K562 (cell line): ENCODE measurements at regions not wholly inside any gene's neighbourhood (a gene's known extent, or its start where the extent isn't known, plus 50 kb on each side); places are given as distances from the start of the nearest gene placed in this dataset.
A peak's percentile ranks its signal among the peaks of the same experiment; 100 is the strongest.

ENCODE experiments used
- ATAC-seq: fragments of 200-7000 bp; cut with Tn5 transposase; 3 replicates; pipeline ENCODE4 v1.9.1; 2020; ENCODE audit warnings: moderate library complexity
- BruUV-seq: library from RNA; stranded (reverse); fragments of 400-500 nt; replicated peaks from 2 replicates; lab custom pipeline; 2021; lab: Mats Ljungman, UMichigan
- CTCF ChIA-PET: fragments of 300-600 bp; formaldehyde crosslinking; extraction: SDS; loops from one replicate; lab custom pipeline; 2021; ENCODE audit warnings: low intra/inter-chr PET ratio; lab: Yijun Ruan, JAX
- POLR2A ChIA-PET: fragments of 300-600, 350-650 bp; sonication (Branson Sonifier 250); formaldehyde crosslinking; extraction: SDS; loops from one replicate; lab custom pipeline; 2021; ENCODE audit warnings: antibody characterized with exemption, inconsistent platforms; lab: Yijun Ruan, JAX
- DNase-seq, 4 experiments: peaks; one replicate each; pipeline versions ENCODE4 v3.0.0 to v3.0.0-alpha.2; 2011 to 2018; ENCODE audit warnings: low spot score in 3 of 4, mixed read lengths in 3 of 4; ENCODE audit errors: extremely low read depth in 1 of 4
- FAIRE-seq: peaks from 2 replicates; lab custom pipeline; 2011; peaks lifted over from hg19 to GRCh38; lab: Jason Lieb, UNC
- H2AFZ ChIP-seq: 2 replicates; pipeline ENCODE4 v1.6.0; 2011; ENCODE audit warnings: low read depth, low read length, control low read depth, inconsistent platforms
- H3K27ac ChIP-seq: fragments of 200-600 bp; 3 replicates; pipeline ENCODE4 v1.8.0; 2011; ENCODE audit warnings: low read depth, mild to moderate bottlenecking, control low read depth, inconsistent platforms, low read length, moderate library complexity, mixed read lengths; ENCODE audit errors: extremely low read depth
- H3K27me3 ChIP-seq, 2 experiments: fragments of 300-600 bp in 1 of 2; 2 replicates in 1 of 2; 3 replicates in 1 of 2; pipeline versions ENCODE4 v1.6.0 to v1.8.0; 2011; ENCODE audit warnings: inconsistent platforms in 2 of 2, low read length in 2 of 2, mild to moderate bottlenecking in 1 of 2, mixed read lengths in 1 of 2, moderate library complexity in 1 of 2; ENCODE audit not compliant: control insufficient read depth in 2 of 2, insufficient read depth in 2 of 2
- H3K36me3 ChIP-seq: fragments of 300-600 bp; 3 replicates; pipeline ENCODE4 v1.8.0; 2011; ENCODE audit warnings: mild to moderate bottlenecking, low read length, inconsistent platforms; ENCODE audit not compliant: control insufficient read depth, insufficient read depth
- H3K4me1 ChIP-seq, 2 experiments: fragments of 200-600 bp in 1 of 2; replicated peaks in 1 of 2; 2 replicates in 1 of 2; 3 replicates in 1 of 2; pipeline versions ENCODE4 v1.5.1 to v1.8.0; 2011; ENCODE audit warnings: inconsistent platforms in 2 of 2, low read length in 2 of 2, mild to moderate bottlenecking in 1 of 2, mixed read lengths in 1 of 2, moderate library complexity in 1 of 2; ENCODE audit not compliant: control insufficient read depth in 2 of 2, insufficient read depth in 2 of 2
- H3K4me2 ChIP-seq: 2 replicates; pipeline ENCODE4 v1.6.1; 2011; ENCODE audit warnings: low read length, control low read depth, inconsistent platforms, mixed read lengths; ENCODE audit not compliant: insufficient read depth
- H3K4me3 ChIP-seq: fragments of 200-600 bp; sonication (generic), shearing (Covaris generic); 2 replicates; pipeline ENCODE4 v1.5.1; 2016; ENCODE audit warnings: control low read depth, inconsistent platforms
- H3K79me2 ChIP-seq: fragments of 200-600 bp; 3 replicates; pipeline ENCODE4 v1.8.0; 2011; ENCODE audit warnings: low read length, inconsistent platforms; ENCODE audit not compliant: control insufficient read depth, insufficient read depth
- H3K9ac ChIP-seq, 2 experiments: 2 replicates each; pipeline versions ENCODE4 v1.6.0 to v1.6.1; 2011; ENCODE audit warnings: low read depth in 2 of 2, low read length in 2 of 2, control low read depth in 1 of 2, inconsistent platforms in 1 of 2, mild to moderate bottlenecking in 1 of 2, mixed read lengths in 1 of 2; ENCODE audit not compliant: insufficient read depth in 1 of 2
- H3K9me1 ChIP-seq: one replicate; pipeline ENCODE4 v1.6.0; 2011; ENCODE audit warnings: inconsistent platforms, mild to moderate bottlenecking, low read length, moderate library complexity; ENCODE audit not compliant: control insufficient read depth, insufficient read depth
- H3K9me3 ChIP-seq: replicated peaks from 2 replicates; pipeline ENCODE4 v1.5.1; 2011; ENCODE audit warnings: low read depth, low read length, inconsistent platforms; ENCODE audit not compliant: control insufficient read depth, insufficient read depth
- H4K20me1 ChIP-seq: replicated peaks from 2 replicates; pipeline ENCODE4 v1.6.1; 2011; ENCODE audit warnings: low read length, inconsistent platforms, mixed read lengths; ENCODE audit not compliant: control insufficient read depth, insufficient read depth
- CBFA2T3 ChIP-seq: fragments of 450-650 bp; IDR thresholded peaks from 2 replicates; pipeline ENCODE4 v1.6.1; 2017
- CEBPG ChIP-seq, 3 experiments: fragments of 200-800 bp in 1 of 3; sonication (Bioruptor generic) in 1 of 3; sonication (generic) in 1 of 3; formaldehyde crosslinking in 1 of 3; IDR thresholded peaks in 2 of 3; conservative IDR thresholded peaks in 1 of 3; 2 replicates each; pipeline versions ENCODE4 v1.6.1 to v1.8.0; 2016 to 2022; ENCODE audit warnings: missing compliant biosample characterization in 2 of 3, missing genetic modification characterization in 2 of 3, mild to moderate bottlenecking in 1 of 3, missing genetic modification reagents in 1 of 3
- ETS2 ChIP-seq: IDR thresholded peaks from 2 replicates; pipeline ENCODE4 v1.6.1; 2016; ENCODE audit warnings: borderline replicate concordance, missing genetic modification characterization, mild to moderate bottlenecking, moderate library complexity, missing compliant biosample characterization; ENCODE audit not compliant: poor library complexity, severe bottlenecking
- WGBS: fragments of 100-300 bp; shearing (Covaris generic); methylation state at CpG from one replicate; pipeline ENCODE4 v1.1.6; 2016; ENCODE audit warnings: low coverage, mixed read lengths; ENCODE audit not compliant: insufficient coverage; ENCODE audit errors: missing lambda C conversion rate; 5-methylcytosine and 5-hydroxymethylcytosine counted together
- in situ Hi-C: fragments of 300-500 bp; cut with MboI; formaldehyde crosslinking; loops from 4 replicates; pipeline ENCODE4 v1.15.0; 2018; ENCODE audit warnings: inconsistent platforms, mixed read lengths
- intact Hi-C: fragments of 100-400 bp; cut with micrococcal nuclease; formaldehyde crosslinking; loops from 2 replicates; pipeline ENCODE4 v1.14.2; 2022
- TF ChIP-seq, protein P1 (sequence below): sonication (generic); formaldehyde crosslinking; IDR thresholded peaks from 2 replicates; pipeline ENCODE4 v1.8.1; 2022; ENCODE audit warnings: missing genetic modification reagents
- TF ChIP-seq, protein P2 (sequence below): sonication (generic); formaldehyde crosslinking; IDR thresholded peaks from 2 replicates; pipeline ENCODE4 v1.8.1; 2023; ENCODE audit warnings: mild to moderate bottlenecking, missing genetic modification reagents, moderate library complexity

GRCh38 chr22:22094921-22095320, 112.3 kb upstream of the TOP3B start:
- CTCF ChIA-PET = interaction anchor here (1.4 kb wide), 1 partner anchor 10 kb away, joined by 3 read pairs; no protein-coding TSS in a partner anchor
- H3K27ac ChIP-seq = no peak overlapping the region
- in situ Hi-C loops = no loop called here
- under 1% methylated on average over 5 of the region's 5 CpGs for WGBS
- peaks cover 53 to 60% of the 10 kb centered on the region in 2 experiments for H3K27me3 ChIP-seq
- H3K4me3 ChIP-seq = no peak overlapping the region
- DNase-seq (no peak), FAIRE-seq (no peak)
- H2AFZ ChIP-seq = no peak overlapping the region
- H3K9me3 ChIP-seq = no peaks in the 10 kb centered on the region
- no peaks in the 10 kb centered on the region for H3K9me1 ChIP-seq
- intact Hi-C loops = no loop called here
- H3K4me1 ChIP-seq = no peaks in the 10 kb centered on the region; a peak in 2 of 5 replicates
- H3K36me3 ChIP-seq = no peaks in the 10 kb centered on the region
- H3K4me2 ChIP-seq = no peak overlapping the region
- TF ChIP-seq, protein P1, sequence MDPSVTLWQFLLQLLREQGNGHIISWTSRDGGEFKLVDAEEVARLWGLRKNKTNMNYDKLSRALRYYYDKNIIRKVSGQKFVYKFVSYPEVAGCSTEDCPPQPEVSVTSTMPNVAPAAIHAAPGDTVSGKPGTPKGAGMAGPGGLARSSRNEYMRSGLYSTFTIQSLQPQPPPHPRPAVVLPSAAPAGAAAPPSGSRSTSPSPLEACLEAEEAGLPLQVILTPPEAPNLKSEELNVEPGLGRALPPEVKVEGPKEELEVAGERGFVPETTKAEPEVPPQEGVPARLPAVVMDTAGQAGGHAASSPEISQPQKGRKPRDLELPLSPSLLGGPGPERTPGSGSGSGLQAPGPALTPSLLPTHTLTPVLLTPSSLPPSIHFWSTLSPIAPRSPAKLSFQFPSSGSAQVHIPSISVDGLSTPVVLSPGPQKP (CRISPR knock-in tag) = 0 out of 2 replicates have a peak, but pooled peaks have one; percentile 9
- TF ChIP-seq CBFA2T3 (no peak), ETS2 (tag) (no peak), CEBPG (CRISPR knock-in tag; IDR thresholded peaks at IDR 0.05) (no peak), CEBPG (tag; conservative IDR thresholded peaks at IDR 0.05 in 1 of 2, IDR thresholded peaks at IDR 0.05 in 1 of 2) (peak in 1 of 2 experiments; percentile 46; a peak in 1 of 4 replicates)
- TF ChIP-seq, protein P2, sequence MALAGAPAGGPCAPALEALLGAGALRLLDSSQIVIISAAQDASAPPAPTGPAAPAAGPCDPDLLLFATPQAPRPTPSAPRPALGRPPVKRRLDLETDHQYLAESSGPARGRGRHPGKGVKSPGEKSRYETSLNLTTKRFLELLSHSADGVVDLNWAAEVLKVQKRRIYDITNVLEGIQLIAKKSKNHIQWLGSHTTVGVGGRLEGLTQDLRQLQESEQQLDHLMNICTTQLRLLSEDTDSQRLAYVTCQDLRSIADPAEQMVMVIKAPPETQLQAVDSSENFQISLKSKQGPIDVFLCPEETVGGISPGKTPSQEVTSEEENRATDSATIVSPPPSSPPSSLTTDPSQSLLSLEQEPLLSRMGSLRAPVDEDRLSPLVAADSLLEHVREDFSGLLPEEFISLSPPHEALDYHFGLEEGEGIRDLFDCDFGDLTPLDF (CRISPR knock-in tag) = 0 out of 2 replicates have a peak, but pooled peaks have one; percentile 10
- TF ChIP-seq, all 486 proteins: peak for 3
- H4K20me1 ChIP-seq = no peaks in the 10 kb centered on the region
- ATAC-seq = no peak
- no peak overlapping the region for H3K9ac ChIP-seq
- no peaks in the 10 kb centered on the region for H3K79me2 ChIP-seq
- POLR2A ChIA-PET = interaction anchor here (0.6 to 0.8 kb wide), 3 partner anchors 9 to 1343 kb away, joined by 3 read pairs; no protein-coding TSS in a partner anchor
- no TSS peak for BruUV-seq
